GM06990 (cell line): ENCODE measurements at regions not wholly inside any gene's neighbourhood (a gene's known extent, or its start where the extent isn't known, plus 50 kb on each side); places are given as distances from the start of the nearest gene placed in this dataset.

ENCODE experiments used
- DNase-seq: peaks from one replicate; pipeline ENCODE4 v3.0.0-alpha.2; 2011; ENCODE audit not compliant: insufficient read length; ENCODE audit errors: extremely low read depth
- H3K27me3 ChIP-seq: replicated peaks from 2 replicates; pipeline ENCODE4 v1.6.0; 2011; ENCODE audit warnings: low read length; ENCODE audit not compliant: control insufficient read depth, insufficient read depth
- H3K36me3 ChIP-seq: 2 replicates; pipeline ENCODE4 v1.5.1; 2011; ENCODE audit warnings: low read length; ENCODE audit not compliant: control insufficient read depth, insufficient read depth
- H3K4me3 ChIP-seq: replicated peaks from 2 replicates; pipeline ENCODE4 v1.5.1; 2011; ENCODE audit warnings: low read depth, mild to moderate bottlenecking, control low read depth, low read length
- CTCF ChIP-seq: IDR thresholded peaks from 2 replicates; pipeline ENCODE4 v1.5.1; 2011; ENCODE audit warnings: low read length, control low read depth, mild to moderate bottlenecking, inconsistent platforms; ENCODE audit not compliant: insufficient read depth, poor library complexity, severe bottlenecking

- no peak for DNase-seq
- H3K36me3 ChIP-seq, result no peaks in the 10 kb centered on the region
- TF ChIP-seq CTCF, result no peak
- H3K4me3 ChIP-seq, result no peak overlapping the region
- no peaks in the 10 kb centered on the region for H3K27me3 ChIP-seq
Measured at GRCh38 chr1:243950166-243950565, 100.1 kb upstream of the AKT3 start.

- H3K27me3 ChIP-seq, result no peaks in the 10 kb centered on the region
- H3K4me3 ChIP-seq, result no peak overlapping the region
- peak; percentile 47 for TF ChIP-seq CTCF
- DNase-seq, result no peak
- H3K36me3 ChIP-seq, result no peaks in the 10 kb centered on the region
Measured at GRCh38 chr1:243946946-243947345, 96.9 kb upstream of the AKT3 start.

GRCh38 chr1:243946253-243946652, 96.2 kb upstream of the AKT3 start:
- DNase-seq, result no peak
- no peaks in the 10 kb centered on the region for H3K36me3 ChIP-seq
- no peak for TF ChIP-seq CTCF
- no peak overlapping the region for H3K4me3 ChIP-seq
- no peaks in the 10 kb centered on the region for H3K27me3 ChIP-seq

- no peak for DNase-seq
- no peaks in the 10 kb centered on the region for H3K27me3 ChIP-seq
- TF ChIP-seq CTCF, result no peak
- no peak overlapping the region for H3K4me3 ChIP-seq
- H3K36me3 ChIP-seq, result no peaks in the 10 kb centered on the region
Measured at GRCh38 chr1:243945727-243946126, 95.7 kb upstream of the AKT3 start.

- Histone ChIP-seq H3K4me3 (no peak overlapping the region), H3K27me3 (no peaks in the 10 kb centered on the region), H3K36me3 (no peaks in the 10 kb centered on the region)
- no peak for DNase-seq
- TF ChIP-seq CTCF, result no peak
Measured at GRCh38 chr1:243944429-243945160, 94.6 kb upstream of the AKT3 start.
